Thyroid gland (tissue), 4 donors: ENCODE measurements at regions not wholly inside any gene's neighbourhood (a gene's known extent, or its start where the extent isn't known, plus 50 kb on each side); places are given as distances from the start of the nearest gene placed in this dataset.

ENCODE experiments used
- DNase-seq, 2 donors: peaks; one replicate each; pipeline ENCODE4 v3.0.0-alpha.2; 2019
- H3K27ac ChIP-seq, 3 donors: fragments of 200-600 bp; sonication (generic); 1 replicate in 2 of 3; 2 replicates in 1 of 3; pipeline ENCODE4 v1.5.1; 2016 to 2019; ENCODE audit warnings: mild to moderate bottlenecking in 1 of 3, moderate library complexity in 1 of 3
- H3K27me3 ChIP-seq: fragments of 200-600 bp; sonication (generic); one replicate; pipeline ENCODE4 v1.5.1; 2019
- H3K36me3 ChIP-seq, 2 donors: fragments of 200-600 bp; sonication (generic); one replicate each; pipeline ENCODE4 v1.5.1; 2016 to 2019
- H3K4me1 ChIP-seq, 2 donors: fragments of 200-600 bp; sonication (generic); one replicate each; pipeline ENCODE4 v1.5.1; 2017 to 2019
- H3K4me3 ChIP-seq, 3 donors: fragments of 200-600 bp; sonication (generic); replicated peaks in 1 of 3; 1 replicate in 2 of 3; 2 replicates in 1 of 3; pipeline ENCODE4 v1.5.1; 2016; ENCODE audit warnings: mild to moderate bottlenecking in 1 of 3
- H3K9me3 ChIP-seq: fragments of 200-600 bp; sonication (generic); one replicate; pipeline ENCODE4 v1.5.1; 2017
- POLR2A ChIP-seq, 2 donors: fragments of 450-650 bp; IDR thresholded peaks; one replicate each; pipeline ENCODE4 v1.6.1; 2017; ENCODE audit warnings: antibody characterized with exemption in 2 of 2, mild to moderate bottlenecking in 2 of 2, moderate library complexity in 1 of 2
- WGBS, 2 donors: methylation state at CpG; one replicate each; pipeline ENCODE4 v1.1.5; 2017; 5-methylcytosine and 5-hydroxymethylcytosine counted together
- intact Hi-C: fragments of 100-400 bp; cut with DNase I; formaldehyde crosslinking; loops from one replicate; pipeline ENCODE4 v1.15.1; 2023
- TF ChIP-seq, protein P1 (sequence below), 6 experiments: fragments of 200-600 bp in 3 of 6; fragments of 450-650 bp in 3 of 6; sonication (generic) in 3 of 6; IDR thresholded peaks; one replicate each; pipeline ENCODE4 v1.5.1; 2016 to 2019; ENCODE audit warnings: antibody characterized with exemption in 6 of 6, mild to moderate bottlenecking in 2 of 6, inconsistent platforms in 1 of 6, moderate library complexity in 1 of 6

DNA sequence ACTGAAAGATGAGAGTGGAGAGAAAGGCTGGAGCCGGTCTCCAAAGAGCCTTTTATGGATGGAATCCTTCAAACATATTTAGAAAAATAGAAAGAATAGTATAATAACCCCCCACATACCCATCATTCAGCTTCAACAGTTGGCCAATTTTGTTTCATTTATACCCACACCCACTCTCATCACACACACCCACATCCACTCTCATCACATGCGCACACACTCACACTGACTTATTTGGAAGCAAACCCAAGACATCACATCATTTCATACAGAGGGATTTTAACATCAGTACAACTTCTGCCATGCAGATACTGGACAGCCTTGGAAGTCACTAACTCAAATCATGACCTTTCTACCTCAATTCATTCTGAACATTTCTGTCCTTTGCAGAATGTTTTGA lies 72.8 kb upstream of the CPLX2 start:
- intact Hi-C loops = no loop called here
- no peak for TF ChIP-seq POLR2A (IDR thresholded peaks at IDR 0.05)
- TF ChIP-seq, protein P1, sequence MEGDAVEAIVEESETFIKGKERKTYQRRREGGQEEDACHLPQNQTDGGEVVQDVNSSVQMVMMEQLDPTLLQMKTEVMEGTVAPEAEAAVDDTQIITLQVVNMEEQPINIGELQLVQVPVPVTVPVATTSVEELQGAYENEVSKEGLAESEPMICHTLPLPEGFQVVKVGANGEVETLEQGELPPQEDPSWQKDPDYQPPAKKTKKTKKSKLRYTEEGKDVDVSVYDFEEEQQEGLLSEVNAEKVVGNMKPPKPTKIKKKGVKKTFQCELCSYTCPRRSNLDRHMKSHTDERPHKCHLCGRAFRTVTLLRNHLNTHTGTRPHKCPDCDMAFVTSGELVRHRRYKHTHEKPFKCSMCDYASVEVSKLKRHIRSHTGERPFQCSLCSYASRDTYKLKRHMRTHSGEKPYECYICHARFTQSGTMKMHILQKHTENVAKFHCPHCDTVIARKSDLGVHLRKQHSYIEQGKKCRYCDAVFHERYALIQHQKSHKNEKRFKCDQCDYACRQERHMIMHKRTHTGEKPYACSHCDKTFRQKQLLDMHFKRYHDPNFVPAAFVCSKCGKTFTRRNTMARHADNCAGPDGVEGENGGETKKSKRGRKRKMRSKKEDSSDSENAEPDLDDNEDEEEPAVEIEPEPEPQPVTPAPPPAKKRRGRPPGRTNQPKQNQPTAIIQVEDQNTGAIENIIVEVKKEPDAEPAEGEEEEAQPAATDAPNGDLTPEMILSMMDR (IDR thresholded peaks at IDR 0.05) = no peak

DNA sequence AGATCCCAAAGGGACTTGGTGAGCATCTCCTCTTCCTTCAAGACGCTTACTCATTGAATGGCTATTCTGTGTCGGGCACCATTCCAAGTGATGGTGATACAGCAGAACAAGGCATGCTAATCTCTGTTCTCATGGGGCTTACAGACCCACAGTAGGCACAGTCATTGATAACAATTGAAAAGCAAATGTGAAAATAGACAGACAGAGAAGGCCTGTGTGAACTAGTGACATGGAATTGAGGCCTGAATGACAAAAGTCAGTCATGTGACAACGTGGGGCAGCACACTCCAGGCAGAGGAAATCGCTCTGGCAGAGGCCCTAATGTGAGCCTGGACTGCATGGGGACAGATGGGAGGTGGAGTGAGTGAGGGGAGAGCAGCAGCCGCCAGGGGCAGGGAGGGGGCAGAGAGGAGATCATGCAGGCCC lies 70.7 kb upstream of the CPLX2 start:
- Histone ChIP-seq H3K27ac (no peak overlapping the region), H3K4me3 (no peak overlapping the region), H3K9me3 (no peaks in the 10 kb centered on the region), H3K27me3 (no peaks in the 10 kb centered on the region), H3K4me1 (peaks cover 6 to 9% of the 10 kb centered on the region in 2 donors), H3K36me3 (no peaks in the 10 kb centered on the region)
- intact Hi-C loops = no loop called here
- 48 to 53% methylated on average over 5 of the region's 5 CpGs for WGBS, 2 donors
- TF ChIP-seq POLR2A (IDR thresholded peaks at IDR 0.05) = no peak
- TF ChIP-seq, protein P1 (IDR thresholded peaks at IDR 0.05) = no peak
- DNase-seq = no peak

More for the DNA sequence above, 72.8 kb upstream of the CPLX2 start:
- DNase-seq = no peak
- Histone ChIP-seq H3K27me3 (no peaks in the 10 kb centered on the region), H3K4me1 (peaks cover 6 to 9% of the 10 kb centered on the region in 2 donors), H3K4me3 (no peak overlapping the region), H3K27ac (no peak overlapping the region), H3K9me3 (no peaks in the 10 kb centered on the region), H3K36me3 (no peaks in the 10 kb centered on the region)
- WGBS, 2 donors = 91 to 96% methylated on average over 2 of the region's 2 CpGs

DNA sequence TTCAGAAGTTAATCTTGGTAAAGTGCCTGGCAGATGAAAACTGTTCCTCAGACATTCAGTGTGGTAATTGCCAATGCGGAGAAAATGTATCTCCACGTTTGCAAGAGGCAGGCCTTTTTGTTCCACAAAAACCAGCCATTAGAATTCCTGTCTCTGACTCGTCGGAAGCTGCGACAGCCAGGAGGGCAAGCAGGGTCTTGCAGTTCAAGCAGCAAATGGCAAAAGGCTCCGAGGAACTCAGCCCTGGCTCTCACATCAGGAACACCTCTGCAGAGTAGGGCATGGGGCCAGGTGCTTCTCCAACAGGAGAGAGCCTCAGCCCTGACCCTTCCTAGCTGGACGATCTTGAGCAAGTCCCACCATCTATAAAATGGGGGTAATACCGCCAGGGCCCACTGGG lies 69.0 kb upstream of the CPLX2 start:
- H3K4me3 ChIP-seq = no peak overlapping the region
- intact Hi-C loops = no loop called here
- DNase-seq = no peak
- WGBS, 2 donors = 61 to 69% methylated on average over 8 of the region's 8 CpGs
- H3K27me3 ChIP-seq = no peaks in the 10 kb centered on the region
- H3K36me3 ChIP-seq = no peaks in the 10 kb centered on the region
- H3K9me3 ChIP-seq = no peaks in the 10 kb centered on the region
- TF ChIP-seq, protein P1 (IDR thresholded peaks at IDR 0.05) = no peak
- no peak for TF ChIP-seq POLR2A (IDR thresholded peaks at IDR 0.05)
- H3K4me1 ChIP-seq = peaks cover 2 to 5% of the 10 kb centered on the region in 2 donors
- no peak overlapping the region for H3K27ac ChIP-seq

DNA sequence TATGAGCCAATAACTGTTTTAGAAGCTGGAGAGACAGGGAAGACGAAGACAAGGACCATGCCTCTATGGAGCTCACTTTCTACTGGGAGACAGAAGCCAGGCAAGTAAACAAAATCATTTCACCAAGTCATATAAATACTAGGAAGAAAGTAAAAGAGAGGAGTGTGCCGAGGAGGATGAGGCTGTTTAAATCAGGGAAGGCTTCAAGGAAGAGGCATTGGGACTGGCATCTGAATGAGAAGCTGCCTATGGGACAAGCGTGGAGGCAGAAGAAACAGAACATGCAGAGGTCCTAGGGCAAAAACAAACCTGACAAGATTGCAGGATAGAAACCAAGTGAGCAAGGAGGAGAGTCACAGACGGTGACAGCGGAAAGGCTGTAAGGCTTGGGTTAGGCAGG lies 68.1 kb upstream of the CPLX2 start:
- Histone ChIP-seq H3K4me3 (no peak overlapping the region), H3K27me3 (no peaks in the 10 kb centered on the region), H3K36me3 (no peaks in the 10 kb centered on the region), H3K4me1 (no peaks in the 10 kb centered on the region), H3K9me3 (no peaks in the 10 kb centered on the region), H3K27ac (no peak overlapping the region)
- TF ChIP-seq, protein P1 (IDR thresholded peaks at IDR 0.05) = no peak
- TF ChIP-seq POLR2A (IDR thresholded peaks at IDR 0.05) = no peak
- 76 to 79% methylated on average over 5 of the region's 5 CpGs for WGBS, 2 donors
- no peak for DNase-seq
- intact Hi-C loops = no loop called here

DNA sequence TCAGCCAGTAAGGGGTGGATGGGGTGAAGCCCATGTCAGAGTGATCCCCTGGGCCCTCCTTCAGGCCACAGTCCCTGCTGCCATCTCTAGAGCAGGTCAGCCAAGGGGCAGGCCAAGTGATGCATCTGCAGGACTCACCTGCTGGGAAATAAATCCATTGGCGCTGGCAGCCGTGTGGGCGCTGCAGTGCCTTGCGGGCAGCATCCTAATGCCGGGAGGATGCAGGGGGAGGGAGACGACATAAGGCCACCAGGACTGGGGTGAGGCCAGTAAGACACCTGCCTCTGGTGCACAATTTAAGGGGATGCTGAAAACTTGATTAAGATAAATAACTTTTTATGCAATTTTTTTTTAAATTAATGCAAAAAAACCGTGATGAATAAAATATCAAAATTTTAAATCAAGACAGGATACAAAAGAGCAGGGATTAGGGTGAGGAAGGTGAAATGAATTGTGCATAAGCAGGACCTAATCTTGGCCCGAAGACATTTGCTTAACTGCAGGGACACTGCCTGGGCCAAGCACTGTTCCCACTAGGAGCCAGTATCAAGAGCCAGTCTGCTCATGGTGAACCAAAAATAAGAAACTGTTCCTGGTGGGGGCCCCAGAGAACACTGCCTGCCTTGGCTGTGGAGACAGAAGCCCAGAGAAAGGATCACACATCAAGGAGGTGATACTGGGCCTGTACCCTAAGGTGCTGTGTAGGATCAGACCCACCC lies 67.5 kb upstream of the CPLX2 start:
- no peak for DNase-seq
- intact Hi-C loops = no loop called here
- Histone ChIP-seq H3K27me3 (no peaks in the 10 kb centered on the region), H3K27ac (no peak overlapping the region), H3K36me3 (no peaks in the 10 kb centered on the region), H3K4me1 (no peaks in the 10 kb centered on the region), H3K4me3 (no peak overlapping the region), H3K9me3 (no peaks in the 10 kb centered on the region)
- TF ChIP-seq, protein P1 (IDR thresholded peaks at IDR 0.05) = no peak
- no peak for TF ChIP-seq POLR2A (IDR thresholded peaks at IDR 0.05)
- WGBS, 2 donors = 51 to 69% methylated on average over 8 of the region's 8 CpGs
